ENCODE measurements at regions not wholly inside any gene's neighbourhood (a gene's known extent, or its start where the extent isn't known, plus 50 kb on each side); places are given as distances from the start of the nearest gene placed in this dataset.

- no peak for TF ChIP-seq CTCF (IDR thresholded peaks at IDR 0.05)
- TF ChIP-seq EZH2 (IDR thresholded peaks at IDR 0.05; ENCODE audit: borderline replicate concordance, insufficient read depth, low read depth, low read length, poor library complexity, severe bottlenecking): no peak
Observed at GRCh38 chr4:29829067-29829466, 891.1 kb upstream of the PCDH7 start.

Data from B cell (primary cell).